ENCODE measurements at regions not wholly inside any gene's neighbourhood (a gene's known extent, or its start where the extent isn't known, plus 50 kb on each side); places are given as distances from the start of the nearest gene placed in this dataset.

GRCh38 chr3:144583871-144584270 lies 612.2 kb downstream of the DIPK2A start:
- no peaks in the 10 kb centered on the region for H3K27me3 ChIP-seq (ENCODE audit: insufficient read depth)
- Mint-ChIP-seq H3K36me3 (ENCODE audit: low read depth) (peaks cover 27% of the 10 kb centered on the region), H3K4me3 (no peak overlapping the region), H3K27me3 (ENCODE audit: insufficient read depth, low read depth, poor library complexity) (peaks cover 2% of the 10 kb centered on the region), H3K9me3 (peaks cover 22% of the 10 kb centered on the region), H3K27ac (no peak overlapping the region), H3K4me1 (no peaks in the 10 kb centered on the region; the same call in 2 of the 3 replicates)
- no peaks in the 10 kb centered on the region; the same call in 1 of the 2 replicates for H3K9me2 ChIP-seq (ENCODE audit: insufficient read depth)
- TF ChIP-seq EZH2 (IDR thresholded peaks at IDR 0.05; ENCODE audit: low read depth, unreplicated experiment): no peak
- TF ChIP-seq POLR2AphosphoS5 (IDR thresholded peaks at IDR 0.05; ENCODE audit: low read depth): no peak
- no peaks in the 10 kb centered on the region for H3F3A ChIP-seq (replicated peaks; ENCODE audit: low read depth)
- H2AFZ ChIP-seq: no peak overlapping the region
- peaks cover 6% of the 10 kb centered on the region; the same call in 1 of the 2 replicates for H3K36me3 ChIP-seq (ENCODE audit: insufficient read depth)
- H3K79me2 ChIP-seq (replicated peaks; ENCODE audit: insufficient read depth): no peaks in the 10 kb centered on the region
- no peak for ATAC-seq
- no peaks in the 10 kb centered on the region for H3K4me1 ChIP-seq (ENCODE audit: insufficient read depth)
- no peak for DNase-seq (ENCODE audit: low spot score)
- no peak overlapping the region for H3K27ac ChIP-seq (ENCODE audit: low read depth)
- H3K4me3 ChIP-seq: no peak overlapping the region
- no peaks in the 10 kb centered on the region for H4K20me1 ChIP-seq (replicated peaks; ENCODE audit: insufficient read depth)
- no peak overlapping the region for H3K4me2 ChIP-seq

- Histone ChIP-seq H3K27ac (ENCODE audit: low read depth) (no peak overlapping the region), H3K9me2 (ENCODE audit: insufficient read depth) (no peaks in the 10 kb centered on the region; the same call in 1 of the 2 replicates), H3K27me3 (ENCODE audit: insufficient read depth) (no peaks in the 10 kb centered on the region), H2AFZ (no peak overlapping the region; the same call in 1 of the 2 replicates), H3F3A (replicated peaks; ENCODE audit: low read depth) (no peaks in the 10 kb centered on the region), H3K4me3 (no peak overlapping the region), H3K4me2 (no peak overlapping the region), H3K4me1 (ENCODE audit: insufficient read depth) (peaks cover 11% of the 10 kb centered on the region), H3K36me3 (ENCODE audit: insufficient read depth) (peaks cover 6% of the 10 kb centered on the region; the same call in 1 of the 2 replicates), H4K20me1 (replicated peaks; ENCODE audit: insufficient read depth) (no peaks in the 10 kb centered on the region), H3K79me2 (replicated peaks; ENCODE audit: insufficient read depth) (no peaks in the 10 kb centered on the region)
- Mint-ChIP-seq H3K27me3 (ENCODE audit: insufficient read depth, low read depth, poor library complexity) (peaks cover 2% of the 10 kb centered on the region), H3K27ac (no peak overlapping the region), H3K4me1 (peaks cover 5% of the 10 kb centered on the region; the same call in 2 of the 3 replicates), H3K4me3 (no peak overlapping the region), H3K36me3 (ENCODE audit: low read depth) (peaks cover 27% of the 10 kb centered on the region), H3K9me3 (peaks cover 22% of the 10 kb centered on the region)
- DNase-seq (ENCODE audit: low spot score) (no peak), ATAC-seq (no peak)
- TF ChIP-seq ZNF462 (CRISPR knock-in tag; IDR thresholded peaks at IDR 0.05): no peak
- TF ChIP-seq, protein P1, sequence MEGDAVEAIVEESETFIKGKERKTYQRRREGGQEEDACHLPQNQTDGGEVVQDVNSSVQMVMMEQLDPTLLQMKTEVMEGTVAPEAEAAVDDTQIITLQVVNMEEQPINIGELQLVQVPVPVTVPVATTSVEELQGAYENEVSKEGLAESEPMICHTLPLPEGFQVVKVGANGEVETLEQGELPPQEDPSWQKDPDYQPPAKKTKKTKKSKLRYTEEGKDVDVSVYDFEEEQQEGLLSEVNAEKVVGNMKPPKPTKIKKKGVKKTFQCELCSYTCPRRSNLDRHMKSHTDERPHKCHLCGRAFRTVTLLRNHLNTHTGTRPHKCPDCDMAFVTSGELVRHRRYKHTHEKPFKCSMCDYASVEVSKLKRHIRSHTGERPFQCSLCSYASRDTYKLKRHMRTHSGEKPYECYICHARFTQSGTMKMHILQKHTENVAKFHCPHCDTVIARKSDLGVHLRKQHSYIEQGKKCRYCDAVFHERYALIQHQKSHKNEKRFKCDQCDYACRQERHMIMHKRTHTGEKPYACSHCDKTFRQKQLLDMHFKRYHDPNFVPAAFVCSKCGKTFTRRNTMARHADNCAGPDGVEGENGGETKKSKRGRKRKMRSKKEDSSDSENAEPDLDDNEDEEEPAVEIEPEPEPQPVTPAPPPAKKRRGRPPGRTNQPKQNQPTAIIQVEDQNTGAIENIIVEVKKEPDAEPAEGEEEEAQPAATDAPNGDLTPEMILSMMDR (conservative IDR thresholded peaks at IDR 0.05; ENCODE audit: low read depth in 2 of 2): peak; percentile 30 to 61; a peak in 3 of 4 replicates
Observed at GRCh38 chr3:144585408-144585807, 613.8 kb downstream of the DIPK2A start.
